Spleen (tissue), 11 donors: ENCODE measurements at regions not wholly inside any gene's neighbourhood (a gene's known extent, or its start where the extent isn't known, plus 50 kb on each side); places are given as distances from the start of the nearest gene placed in this dataset.

Experiments
- DNase-seq: peaks from one replicate; pipeline ENCODE4 v3.0.0-alpha.2; 2020
- H3K27ac ChIP-seq, 8 donors: fragments of 200-600 bp; sonication (generic) in 7 of 8; 1 replicate in 4 of 8; 2 replicates in 4 of 8; pipeline versions ENCODE4 v1.5.0 to v1.8.0; 2016 to 2021; ENCODE audit warnings: inconsistent platforms in 4 of 8, mild to moderate bottlenecking in 4 of 8, moderate library complexity in 1 of 8
- H3K27me3 ChIP-seq, 7 donors: fragments of 200-600 bp; sonication (generic) in 6 of 7; replicated peaks in 1 of 7; 1 replicate in 4 of 7; 2 replicates in 3 of 7; pipeline versions ENCODE4 v1.5.0 to v1.8.0; 2016 to 2021; ENCODE audit warnings: inconsistent platforms in 3 of 7, mild to moderate bottlenecking in 1 of 7
- H3K36me3 ChIP-seq, 6 donors: fragments of 200-600 bp; sonication (generic) in 5 of 6; 1 replicate in 4 of 6; 2 replicates in 2 of 6; pipeline versions ENCODE4 v1.5.0 to v1.8.0; 2016 to 2021; ENCODE audit warnings: inconsistent platforms in 2 of 6
- H3K4me1 ChIP-seq, 6 donors: fragments of 200-600 bp; sonication (generic) in 5 of 6; 1 replicate in 3 of 6; 2 replicates in 3 of 6; pipeline versions ENCODE4 v1.5.0 to v1.8.0; 2016 to 2021; ENCODE audit warnings: inconsistent platforms in 3 of 6
- H3K4me3 ChIP-seq, 8 donors: fragments of 200-600 bp; sonication (generic) in 7 of 8; 1 replicate in 4 of 8; 2 replicates in 4 of 8; pipeline versions ENCODE4 v1.5.0 to v1.8.0; 2016 to 2021; ENCODE audit warnings: inconsistent platforms in 4 of 8, mild to moderate bottlenecking in 4 of 8, moderate library complexity in 2 of 8
- H3K9me3 ChIP-seq, 8 donors: fragments of 200-600 bp; sonication (generic) in 7 of 8; 1 replicate in 4 of 8; 2 replicates in 4 of 8; pipeline versions ENCODE4 v1.5.0 to v1.8.0; 2016 to 2021; ENCODE audit warnings: inconsistent platforms in 4 of 8
- CTCF ChIP-seq, 11 experiments: fragments of 200-600 bp in 7 of 11; fragments of 450-650 bp in 4 of 11; sonication (generic) in 4 of 11; IDR thresholded peaks in 8 of 11; conservative IDR thresholded peaks in 3 of 11; 1 replicate in 7 of 11; 2 replicates in 4 of 11; pipeline versions ENCODE4 v1.4.0 to v1.8.0; 2016 to 2021; ENCODE audit warnings: antibody characterized with exemption in 11 of 11, inconsistent platforms in 4 of 11, mild to moderate bottlenecking in 1 of 11
- POLR2A ChIP-seq, 3 donors: fragments of 450-650 bp; IDR thresholded peaks; one replicate each; pipeline ENCODE4 v1.5.1; 2017; ENCODE audit warnings: antibody characterized with exemption in 3 of 3, mild to moderate bottlenecking in 1 of 3
- POLR2AphosphoS5 ChIP-seq, 3 donors: sonication (generic); formaldehyde crosslinking; IDR thresholded peaks; one replicate each; pipeline ENCODE4 v1.5.1; 2017; ENCODE audit warnings: antibody characterized with exemption in 3 of 3
- WGBS, 5 donors: extraction: QIAGEN DNeasy Blood & Tissue Kit in 3 of 5; methylation state at CpG; one replicate each; pipeline versions ENCODE4 v1.1.5 to v1.1.7; 2013 to 2018; 5-methylcytosine and 5-hydroxymethylcytosine counted together
- intact Hi-C: fragments of 100-400 bp; cut with DNase I; formaldehyde crosslinking; loops from one replicate; pipeline ENCODE4 v1.15.0; 2023; ENCODE audit warnings: low total_unique reads
- donor health status: healthy with polysubstance abuse.
- donor health status: DM: no; HTN: no; CAD: no; lungs with moderate emphysema.
- donor health status: DM: no; HTN: no; CAD: no.
- donor health status: Bipolar disorder and iron deficiency.
- donor health status: healthy.
- donor health status: DM: no; HTN: no; CAD: no.
- donor health status: DM: yes; HTN: yes; CAD: no.

- no peak for DNase-seq
- no peaks in the 10 kb centered on the region for H3K36me3 ChIP-seq
- intact Hi-C loops: no loop called here
- TF ChIP-seq CTCF (IDR thresholded peaks at IDR 0.05 in 8 of 11, conservative IDR thresholded peaks at IDR 0.05 in 3 of 11): no peak
- no peak for TF ChIP-seq POLR2AphosphoS5 (IDR thresholded peaks at IDR 0.05)
- TF ChIP-seq POLR2A (IDR thresholded peaks at IDR 0.05): no peak
- H3K4me1 ChIP-seq: no peaks in the 10 kb centered on the region
- no peaks in the 10 kb centered on the region for H3K27me3 ChIP-seq
- no peak overlapping the region for H3K4me3 ChIP-seq
- H3K27ac ChIP-seq: no peak overlapping the region
- H3K9me3 ChIP-seq: peaks cover 0 to 25% (median 7%) of the 10 kb centered on the region in 8 donors
- WGBS, 5 donors: 36 to 64% (median 53%) methylated on average over 1 of the region's 1 CpG
Measured at GRCh38 chr4:22072240-22072639, 123.7 kb upstream of the KCNIP4 start.

DNA sequence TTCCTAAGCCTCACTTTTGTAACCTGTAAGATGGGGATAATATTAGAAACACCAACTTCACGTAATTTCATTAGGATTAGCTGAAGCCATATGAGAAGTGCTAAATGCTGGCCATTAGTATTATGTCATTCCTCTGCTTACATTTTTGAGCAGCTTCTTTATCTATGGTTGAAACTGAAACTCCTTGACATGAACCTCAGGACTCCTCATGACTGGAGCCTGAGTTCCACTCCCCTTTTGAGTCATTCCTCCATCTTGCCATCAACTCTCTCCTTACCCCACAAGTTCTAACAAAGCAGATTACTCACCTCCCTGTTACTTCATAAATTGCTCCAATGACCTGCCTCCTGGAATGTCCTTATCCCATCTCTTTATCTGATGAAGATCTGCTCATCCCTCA is 123.2 kb upstream of the KCNIP4 start:
- no peak for DNase-seq
- Histone ChIP-seq H3K4me3 (no peak overlapping the region), H3K27ac (no peak overlapping the region), H3K9me3 (peaks cover 0 to 22% (median 7%) of the 10 kb centered on the region in 8 donors), H3K36me3 (no peaks in the 10 kb centered on the region), H3K27me3 (no peaks in the 10 kb centered on the region), H3K4me1 (no peaks in the 10 kb centered on the region)
- intact Hi-C loops: no loop called here
- TF ChIP-seq POLR2AphosphoS5 (IDR thresholded peaks at IDR 0.05): no peak
- no peak for TF ChIP-seq CTCF (IDR thresholded peaks at IDR 0.05 in 8 of 11, conservative IDR thresholded peaks at IDR 0.05 in 3 of 11)
- no peak for TF ChIP-seq POLR2A (IDR thresholded peaks at IDR 0.05)
- 64 to 81% (median 76%) methylated on average over 1 of the region's 1 CpG for WGBS, 5 donors

GRCh38 chr4:22070256-22070655 is 121.7 kb upstream of the KCNIP4 start:
- no peak overlapping the region for H3K27ac ChIP-seq
- intact Hi-C loops: no loop called here
- 46 to 60% (median 52%) methylated on average over 2 of the region's 2 CpGs for WGBS, 5 donors
- H3K27me3 ChIP-seq: no peaks in the 10 kb centered on the region
- H3K4me1 ChIP-seq: no peaks in the 10 kb centered on the region
- DNase-seq: no peak
- TF ChIP-seq POLR2AphosphoS5 (IDR thresholded peaks at IDR 0.05) (no peak), CTCF (IDR thresholded peaks at IDR 0.05 in 8 of 11, conservative IDR thresholded peaks at IDR 0.05 in 3 of 11) (no peak), POLR2A (IDR thresholded peaks at IDR 0.05) (no peak)
- peaks cover 0 to 17% (median 4%) of the 10 kb centered on the region in 8 donors for H3K9me3 ChIP-seq
- no peak overlapping the region for H3K4me3 ChIP-seq
- no peaks in the 10 kb centered on the region for H3K36me3 ChIP-seq

- Histone ChIP-seq H3K4me1 (no peaks in the 10 kb centered on the region), H3K9me3 (no peaks in the 10 kb centered on the region), H3K27ac (no peak overlapping the region), H3K4me3 (no peak overlapping the region), H3K36me3 (no peaks in the 10 kb centered on the region), H3K27me3 (no peaks in the 10 kb centered on the region)
- intact Hi-C loops: no loop called here
- no peak for TF ChIP-seq POLR2A (IDR thresholded peaks at IDR 0.05)
- no peak for TF ChIP-seq POLR2AphosphoS5 (IDR thresholded peaks at IDR 0.05)
- TF ChIP-seq CTCF (IDR thresholded peaks at IDR 0.05 in 8 of 11, conservative IDR thresholded peaks at IDR 0.05 in 3 of 11): no peak
- DNase-seq: no peak
- 79 to 91% (median 85%) methylated on average over 1 of the region's 1 CpG for WGBS, 5 donors
Measured at GRCh38 chr4:22063613-22064012, 115.0 kb upstream of the KCNIP4 start.
